GM19463 (cell line): ENCODE measurements at regions not wholly inside any gene's neighbourhood (a gene's known extent, or its start where the extent isn't known, plus 50 kb on each side); places are given as distances from the start of the nearest gene placed in this dataset.

Experiments
- ATAC-seq: cut with Tn5 transposase; IDR thresholded peaks from one replicate; pipeline ENCODE4 v1.9.1; 2021; ENCODE audit warnings: mild to moderate bottlenecking, moderate library complexity; ENCODE audit not compliant: unreplicated experiment

DNA sequence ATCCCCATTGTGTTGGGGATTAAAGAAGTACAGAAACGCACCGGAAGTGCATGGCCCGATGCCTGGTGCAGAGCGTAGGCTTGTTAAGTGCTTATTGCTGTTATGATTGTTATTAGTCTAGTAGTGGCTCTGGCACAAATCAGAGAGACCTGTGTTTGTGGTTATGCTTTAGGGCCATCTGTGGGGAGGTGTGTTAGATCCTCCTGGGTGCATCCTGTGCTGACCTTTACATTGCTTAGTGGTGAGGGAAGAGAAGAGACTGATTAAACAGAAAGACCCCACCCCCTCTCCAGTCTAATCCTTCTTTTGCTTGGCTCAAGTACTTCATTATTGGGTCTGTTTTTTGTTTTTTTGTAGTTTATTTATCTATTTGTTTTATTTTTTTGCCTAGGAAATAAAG is 112.7 kb upstream of the SPRY4 start:
- ATAC-seq = no peak

DNA sequence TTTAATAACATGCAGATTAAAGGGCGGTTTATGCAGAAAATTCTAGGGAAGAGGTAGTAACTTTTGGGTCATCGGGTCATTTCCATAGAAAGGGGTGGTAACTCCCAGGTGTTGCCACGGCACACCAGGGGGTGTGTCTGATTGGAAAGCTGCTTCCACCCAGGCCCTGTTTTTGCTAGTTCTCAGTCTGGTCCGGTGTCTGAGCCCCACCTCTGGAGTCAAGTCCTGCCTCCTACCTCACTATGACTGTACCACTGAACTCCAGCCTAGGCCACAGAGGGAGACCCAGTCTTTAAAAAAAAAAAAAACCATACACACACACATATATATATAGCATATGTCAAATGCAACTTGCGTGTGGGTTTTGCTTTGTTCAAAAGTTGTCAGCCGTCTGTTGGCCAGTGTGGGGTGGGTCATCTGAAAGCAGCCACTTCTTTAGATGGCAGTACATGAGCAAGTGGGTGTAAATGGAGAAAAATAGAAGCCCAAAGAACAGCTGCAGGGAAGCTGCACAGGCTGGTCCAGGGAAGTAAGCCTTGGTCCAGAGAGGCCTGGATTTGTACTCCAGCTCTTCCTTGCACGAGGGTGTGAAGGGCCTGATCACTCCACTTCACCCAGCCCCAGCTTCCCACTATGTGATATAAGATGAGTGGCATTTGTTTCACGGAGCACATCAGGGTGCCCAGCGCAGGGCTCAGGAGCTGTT is 110.7 kb upstream of the SPRY4 start:
- ATAC-seq = no peak

DNA sequence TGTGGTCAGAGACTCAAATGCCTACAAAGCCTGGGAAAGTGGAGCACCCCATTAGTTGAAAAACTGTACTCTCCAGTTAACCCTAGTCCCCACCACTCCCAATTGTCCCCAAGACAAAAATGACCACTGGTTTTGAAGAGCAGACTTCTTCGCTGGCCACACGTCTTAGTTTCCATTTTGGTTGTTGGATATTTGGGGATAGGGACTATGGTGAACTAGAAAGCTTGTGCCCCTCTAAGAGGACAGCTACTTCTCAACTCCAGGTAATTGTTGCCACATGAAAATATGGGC is 109.4 kb upstream of the SPRY4 start:
- ATAC-seq = no peak

DNA sequence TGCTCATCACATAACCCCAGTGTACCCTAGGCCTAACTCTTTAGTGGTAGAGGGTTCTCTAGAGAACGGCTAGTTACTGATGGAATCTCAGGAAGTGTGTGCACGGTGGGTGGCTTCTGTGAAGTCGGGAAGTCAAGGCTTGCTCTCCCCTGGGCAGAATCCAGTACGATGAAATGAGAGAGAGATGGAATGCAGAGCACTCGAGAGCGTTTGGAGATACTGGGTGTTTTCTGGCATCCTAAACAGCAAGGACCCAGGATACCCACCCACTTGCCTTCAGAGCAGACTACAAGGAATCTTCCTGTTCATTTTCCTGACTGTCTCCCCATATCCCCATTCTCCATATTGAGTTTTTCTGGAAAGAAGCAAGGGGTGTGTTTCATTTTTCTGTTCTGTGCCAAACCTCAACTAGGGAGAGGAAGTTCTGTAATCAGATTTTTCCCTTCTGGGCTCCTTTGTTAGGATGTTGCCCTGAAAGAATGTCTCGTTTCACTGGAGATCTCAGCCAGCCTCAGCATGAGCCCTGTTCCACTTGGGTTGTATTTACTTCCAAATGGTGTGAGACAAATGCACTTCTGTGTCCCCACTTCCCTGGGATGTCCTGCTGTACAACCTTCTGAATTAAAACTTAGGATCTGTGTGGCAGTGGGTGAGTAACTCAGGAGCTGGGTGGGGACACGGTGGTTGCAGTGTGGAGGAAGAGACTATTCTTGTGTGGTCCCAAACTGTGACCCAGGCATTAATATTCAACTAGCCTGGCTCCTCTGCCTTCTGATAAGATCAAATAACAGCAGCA is 108.9 kb upstream of the SPRY4 start:
- no peak for ATAC-seq

DNA sequence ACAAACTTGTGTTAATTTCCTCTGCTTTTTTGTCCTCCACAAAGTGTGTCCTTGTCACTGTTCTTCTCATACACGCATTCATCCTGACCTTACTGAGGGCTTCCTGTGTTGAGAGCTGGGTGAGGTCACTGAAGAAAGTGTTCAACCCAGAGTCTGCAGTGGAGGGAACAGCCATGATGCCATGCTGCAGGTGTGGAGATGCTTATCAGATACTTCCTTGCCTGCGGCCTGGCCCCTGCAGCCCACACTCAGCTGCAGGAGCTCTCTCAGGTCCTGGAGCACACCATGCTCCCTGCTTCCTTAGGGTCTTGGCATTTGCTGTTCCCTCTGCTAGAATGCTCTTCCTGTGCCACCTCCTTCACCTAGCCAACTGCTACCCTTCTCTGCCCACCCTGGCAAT is 108.1 kb upstream of the SPRY4 start:
- peak; percentile 36 for ATAC-seq

DNA sequence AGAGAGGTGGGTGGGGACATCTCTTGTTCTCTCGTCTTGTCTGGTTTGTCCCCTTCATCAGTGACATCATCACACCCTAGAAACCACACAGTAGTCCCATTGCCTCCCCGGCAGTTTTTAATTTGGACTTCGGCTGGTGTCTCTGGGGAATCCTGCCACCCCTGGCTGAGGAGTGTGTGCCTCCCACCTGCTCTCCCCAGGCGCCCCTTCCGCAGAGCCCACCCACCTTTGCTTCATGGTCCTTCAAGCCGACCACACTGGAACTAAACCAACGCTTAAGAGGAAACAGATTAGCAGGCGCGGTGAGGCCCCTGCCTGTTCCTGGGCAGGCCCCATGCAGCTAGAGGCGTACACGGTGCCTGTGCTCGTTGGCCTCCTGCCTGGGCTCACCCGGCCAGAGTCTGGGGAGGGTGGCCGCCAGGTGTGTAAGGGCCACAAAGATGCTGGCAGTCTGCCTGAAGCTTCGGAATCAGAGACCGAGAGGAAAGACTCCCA is 107.6 kb upstream of the SPRY4 start:
- peak; percentile 80 for ATAC-seq

DNA sequence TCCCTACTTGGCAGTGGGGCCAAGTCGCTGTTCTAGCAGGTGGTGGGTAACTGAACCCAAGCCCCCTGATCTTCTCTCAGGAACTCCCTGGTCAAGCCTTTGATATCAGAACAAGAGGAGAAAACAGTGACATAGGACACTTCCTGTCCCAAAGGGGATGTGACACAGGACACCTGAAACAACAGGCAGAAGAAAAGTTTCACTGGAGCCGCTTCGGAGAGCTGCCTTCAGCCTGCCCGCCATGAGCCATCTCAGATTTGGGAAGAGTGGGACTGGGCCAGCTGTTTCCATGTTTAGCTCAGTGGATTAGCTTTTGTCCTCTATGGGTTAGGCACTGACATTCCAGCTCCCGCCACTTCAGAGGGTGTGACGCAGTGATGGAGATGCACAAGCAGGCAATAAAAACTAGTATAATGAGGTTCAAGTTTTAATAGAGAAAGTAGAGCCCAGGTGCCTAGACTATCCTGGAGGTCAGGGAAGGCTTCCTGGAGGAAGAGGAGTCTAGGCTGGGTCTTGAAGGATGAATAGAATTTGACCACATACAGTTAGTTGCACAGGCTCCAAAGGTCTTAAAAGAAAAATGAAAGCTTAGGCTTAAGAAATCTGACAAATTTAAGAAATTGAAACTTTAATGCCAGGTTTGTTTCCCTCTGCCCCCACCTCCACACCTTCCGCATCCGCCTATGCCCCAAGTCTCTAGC is 104.1 kb upstream of the SPRY4 start:
- ATAC-seq = no peak

DNA sequence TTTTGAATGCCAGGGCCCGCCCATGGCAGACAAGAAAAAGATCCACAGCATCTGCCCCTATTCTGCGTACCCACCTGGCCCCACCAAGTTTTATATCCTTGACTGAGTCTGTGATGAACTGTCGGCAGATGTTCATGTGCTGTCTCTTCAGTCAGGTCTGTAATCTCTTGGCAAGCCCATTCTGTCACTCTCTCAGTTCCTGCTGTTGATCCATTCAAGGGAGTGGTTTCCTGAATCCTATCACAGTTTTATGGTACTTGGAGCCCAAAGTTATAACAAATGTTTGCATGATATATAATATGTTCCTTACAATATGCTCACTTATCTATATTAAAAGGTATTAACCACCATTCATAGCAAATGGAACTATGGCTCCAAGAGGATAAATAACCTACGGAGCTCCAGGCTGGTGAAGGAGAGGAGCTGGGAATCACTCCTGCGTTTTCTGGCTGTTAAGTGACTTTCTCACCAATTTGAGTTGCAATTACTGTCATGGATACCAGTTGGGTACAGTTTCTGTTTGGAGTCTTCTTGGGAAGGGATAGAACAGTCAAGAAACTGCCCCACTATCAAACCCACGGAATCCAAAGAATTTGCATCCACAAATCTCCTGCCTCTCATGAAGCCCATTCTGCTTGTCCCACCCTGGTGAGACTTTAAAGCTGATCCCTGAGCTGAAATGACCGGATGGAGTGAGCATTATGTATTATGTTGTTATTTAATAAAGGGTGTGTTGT is 103.4 kb upstream of the SPRY4 start:
- no peak for ATAC-seq

DNA sequence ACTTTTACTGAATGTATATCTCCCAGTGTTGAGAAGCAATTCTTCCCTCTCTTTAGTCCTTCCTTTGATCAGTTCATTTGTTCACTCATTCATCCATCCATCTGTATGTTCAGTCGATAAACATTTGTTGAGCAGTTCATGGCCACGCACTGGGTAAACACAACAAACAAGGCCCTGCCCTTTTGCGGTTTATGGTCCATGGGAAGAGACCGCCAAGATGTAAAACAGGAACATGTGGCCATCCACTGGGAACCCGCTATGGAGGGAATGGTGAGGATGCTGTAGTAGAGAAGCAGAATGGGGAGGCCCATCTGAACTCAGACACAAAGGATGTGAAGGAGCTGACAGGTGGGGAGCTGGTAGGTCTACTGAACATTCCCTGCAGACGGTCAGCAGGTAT is 102.7 kb upstream of the SPRY4 start:
- ATAC-seq = no peak

DNA sequence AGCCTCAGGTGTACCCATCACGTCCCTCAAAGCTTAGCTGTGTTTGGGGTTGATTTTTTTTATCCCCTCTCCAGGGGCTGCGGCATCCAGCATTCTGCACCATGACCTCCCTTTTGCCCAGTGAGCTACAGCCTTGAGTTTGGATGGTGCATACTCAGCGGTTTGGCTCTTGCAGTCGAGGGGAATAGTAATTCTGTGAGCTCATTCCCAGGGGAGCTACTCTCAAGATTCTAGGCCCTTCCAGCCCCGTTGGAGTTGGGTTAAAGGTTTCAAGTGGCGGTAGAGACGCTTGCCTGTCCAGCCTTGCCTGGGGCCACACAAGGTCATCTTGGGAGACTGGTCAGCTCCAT is 102.2 kb upstream of the SPRY4 start:
- ATAC-seq = no peak

DNA sequence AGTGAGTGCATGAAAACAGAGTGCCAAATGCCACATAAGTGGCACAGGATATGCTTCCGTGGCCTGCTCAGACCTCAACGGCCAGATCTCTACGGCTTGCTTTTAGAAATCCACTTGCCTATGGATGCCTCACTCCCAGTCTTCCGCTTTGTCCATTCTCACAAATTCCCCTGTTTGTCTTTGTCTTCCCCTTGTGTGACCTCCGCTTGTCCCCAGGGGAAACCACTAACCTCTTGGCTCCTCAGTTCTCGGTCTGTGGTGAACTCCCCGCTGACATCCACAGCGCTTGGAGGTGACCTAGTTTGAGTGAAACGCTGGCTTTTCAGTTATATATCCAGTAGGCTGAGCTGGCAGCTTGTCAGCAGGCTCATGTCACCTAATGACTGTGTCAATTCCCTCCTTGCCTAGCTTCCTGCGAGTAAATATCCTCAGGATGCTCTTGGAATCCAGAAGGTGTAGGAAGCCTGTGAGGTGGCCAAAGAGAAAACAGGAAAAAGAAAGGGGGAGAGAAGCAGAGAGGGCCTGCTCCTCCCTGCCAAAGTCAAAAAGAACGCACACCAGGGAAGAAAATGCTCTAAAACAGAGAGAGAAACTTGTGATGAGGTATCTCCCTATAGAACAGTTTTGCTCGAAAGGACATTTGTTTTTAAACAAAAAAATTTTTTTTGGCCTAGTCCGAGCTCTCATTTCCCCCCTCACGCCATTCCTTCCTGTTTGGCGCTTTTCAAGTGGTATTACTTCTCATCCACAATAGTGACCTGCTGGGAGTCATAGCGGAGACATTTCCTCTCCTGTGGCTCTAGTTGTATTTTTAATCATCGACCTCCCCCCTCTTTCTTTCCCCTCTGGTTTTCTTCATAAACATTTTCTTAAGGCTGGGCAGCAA is 101.6 kb upstream of the SPRY4 start:
- ATAC-seq = peak; percentile 81

DNA sequence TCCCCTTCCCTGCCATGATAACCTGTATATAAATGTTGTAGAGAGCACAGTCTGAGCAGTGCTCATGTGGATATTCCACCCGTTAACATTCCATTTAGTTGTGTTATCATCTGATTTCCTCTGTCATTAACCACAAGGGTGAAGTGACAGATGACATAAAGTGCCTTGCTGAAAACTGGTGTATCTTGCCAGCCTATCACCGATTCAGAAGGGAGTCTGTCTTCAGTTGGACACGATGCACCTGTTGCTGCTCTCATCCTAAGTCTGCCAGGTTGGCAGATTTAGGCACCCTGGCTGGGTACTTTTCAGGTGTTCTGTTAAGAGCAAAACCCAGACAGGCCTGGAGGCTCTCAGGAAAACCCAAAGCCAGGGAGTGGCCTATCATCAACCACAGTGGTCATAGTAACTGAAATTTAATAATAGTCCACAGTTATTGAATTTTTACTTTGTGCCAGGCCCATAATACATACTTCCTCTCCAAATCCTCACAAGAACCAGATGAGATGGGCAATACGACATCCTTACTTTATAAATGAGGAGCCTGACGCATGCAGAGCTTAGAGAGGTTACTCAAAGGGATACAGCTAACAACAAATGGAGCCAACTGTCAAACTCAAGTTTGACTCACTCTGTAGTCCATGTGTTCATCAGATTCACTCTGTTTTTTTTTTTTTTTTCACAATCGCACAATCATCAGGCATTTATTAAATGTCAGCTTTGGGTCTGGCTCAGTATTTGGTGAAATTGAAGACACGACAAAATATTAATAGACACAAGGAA is 100.7 kb upstream of the SPRY4 start:
- no peak for ATAC-seq

DNA sequence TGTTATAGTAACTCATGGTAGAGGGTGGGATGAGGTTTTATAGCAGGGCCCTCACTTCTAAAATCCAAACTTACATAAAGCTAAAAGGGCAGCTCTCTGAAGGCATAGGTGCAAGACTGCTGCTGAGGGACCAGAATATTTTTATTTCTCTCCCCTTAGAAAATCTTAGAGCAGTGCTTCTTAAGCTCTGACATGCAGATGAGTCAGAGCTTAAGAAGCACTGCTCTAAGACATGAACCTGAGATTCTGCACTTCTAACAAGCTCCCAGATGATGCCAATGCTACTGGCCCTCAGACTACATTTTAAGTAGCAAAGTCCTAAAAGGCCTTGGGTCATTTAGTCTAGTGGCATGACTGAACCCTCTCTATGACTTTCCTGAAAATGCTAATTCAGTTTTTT is 97.6 kb upstream of the SPRY4 start:
- no peak for ATAC-seq

DNA sequence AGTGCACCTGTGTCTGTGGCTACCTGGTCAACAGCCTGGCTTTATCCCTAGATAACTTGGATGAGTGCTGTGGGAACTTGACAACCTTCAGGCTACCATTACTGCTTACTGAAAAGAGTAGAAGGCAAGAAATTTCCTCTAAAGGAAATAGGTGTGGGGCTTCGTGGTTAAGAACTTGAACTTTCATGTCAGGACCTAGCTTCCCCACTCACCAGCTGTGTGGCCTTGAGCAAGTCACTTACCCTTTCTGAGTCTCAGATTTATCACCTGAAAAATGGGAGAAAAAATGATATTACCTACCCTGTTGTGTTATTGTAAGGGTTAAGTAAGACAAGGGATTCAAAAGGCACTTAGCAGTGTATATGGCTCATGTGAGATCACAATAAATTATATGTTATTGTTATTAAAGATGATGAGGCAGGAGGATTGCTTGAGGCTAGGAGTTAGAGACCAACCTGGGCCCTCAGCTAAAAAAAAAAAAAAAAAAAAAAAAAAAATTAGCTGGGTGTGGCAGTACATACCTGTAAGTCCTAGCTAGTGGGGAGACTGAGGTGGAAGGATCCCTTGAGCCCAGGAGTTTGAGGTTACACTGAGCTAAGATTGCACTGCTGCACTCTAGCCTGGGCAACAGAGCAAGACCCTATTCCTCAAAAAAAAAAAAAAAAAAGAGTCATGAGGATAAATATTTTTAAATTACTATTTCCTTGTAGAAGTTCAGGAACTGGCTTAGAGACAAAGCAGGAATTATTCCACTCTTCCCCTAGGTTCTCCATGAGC is 97.0 kb upstream of the SPRY4 start:
- ATAC-seq = no peak

DNA sequence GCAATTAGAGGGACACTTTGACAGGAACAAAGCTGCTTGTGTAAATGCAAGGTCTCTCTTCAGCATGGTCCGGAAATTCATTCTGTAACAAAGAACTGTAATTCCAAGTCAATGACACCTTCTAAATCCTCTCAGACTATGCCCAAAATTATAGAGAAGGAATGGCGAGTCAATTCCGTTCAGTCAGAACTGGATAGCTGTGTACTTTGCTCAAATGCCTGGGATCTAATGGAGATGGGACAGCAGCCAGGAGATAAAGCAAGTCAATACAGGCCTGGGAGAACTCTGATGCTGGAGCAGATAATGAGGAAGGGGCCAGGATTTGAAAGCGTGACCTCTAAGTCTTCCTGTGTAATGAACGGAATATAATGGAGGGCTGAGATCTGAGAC is 96.4 kb upstream of the SPRY4 start:
- ATAC-seq = no peak

DNA sequence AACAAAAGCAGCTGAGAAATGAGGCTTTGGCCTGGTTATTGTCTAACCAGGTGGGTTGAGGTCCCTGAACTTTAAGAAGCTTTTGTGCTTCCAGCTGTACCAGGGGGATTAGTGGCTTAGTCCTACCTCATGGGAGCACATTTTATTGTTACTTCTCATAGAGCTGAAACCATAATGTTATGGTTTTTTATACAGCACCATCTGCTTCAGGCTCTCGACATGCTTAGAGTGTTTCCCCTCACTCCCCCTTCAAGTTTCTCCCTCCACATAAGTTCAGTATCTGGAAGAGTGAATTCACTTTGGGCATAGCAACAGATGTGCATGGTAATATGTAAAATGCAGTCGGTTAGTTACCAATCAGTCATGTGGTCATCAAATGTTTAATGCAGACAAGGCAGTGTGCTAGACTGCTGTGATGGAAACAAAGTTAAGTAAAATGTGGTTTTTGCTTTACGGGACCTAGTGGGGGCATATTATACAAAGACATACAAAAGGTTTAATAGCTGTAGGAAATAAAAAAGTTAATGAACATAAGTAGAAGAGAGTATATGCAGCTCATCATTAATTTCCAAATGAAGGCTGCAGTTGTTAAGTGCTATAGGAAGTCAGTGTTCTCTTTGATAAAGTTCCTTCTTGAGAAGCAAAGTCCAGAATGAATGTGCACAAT is 95.9 kb upstream of the SPRY4 start:
- peak; percentile 30 for ATAC-seq

DNA sequence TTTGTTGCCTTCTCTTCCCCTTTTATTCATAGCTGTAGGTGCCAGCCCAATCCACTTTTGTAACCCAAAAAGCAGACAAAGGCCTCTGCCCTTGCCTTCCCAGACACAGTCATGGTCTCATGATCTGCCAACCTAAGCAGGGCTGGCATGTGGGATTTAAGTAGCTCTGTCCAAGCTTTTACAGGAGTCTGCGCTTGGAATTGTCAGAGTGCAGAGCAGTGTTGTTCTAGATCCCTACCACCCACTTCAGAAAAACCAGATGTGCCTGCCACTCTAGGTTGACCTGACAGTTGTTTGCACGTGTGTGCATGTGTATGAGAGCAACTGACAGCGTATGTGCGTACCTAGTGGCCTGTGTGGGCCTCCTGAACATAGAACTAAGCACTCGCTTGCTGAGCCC is 87.8 kb upstream of the SPRY4 start:
- ATAC-seq = no peak

DNA sequence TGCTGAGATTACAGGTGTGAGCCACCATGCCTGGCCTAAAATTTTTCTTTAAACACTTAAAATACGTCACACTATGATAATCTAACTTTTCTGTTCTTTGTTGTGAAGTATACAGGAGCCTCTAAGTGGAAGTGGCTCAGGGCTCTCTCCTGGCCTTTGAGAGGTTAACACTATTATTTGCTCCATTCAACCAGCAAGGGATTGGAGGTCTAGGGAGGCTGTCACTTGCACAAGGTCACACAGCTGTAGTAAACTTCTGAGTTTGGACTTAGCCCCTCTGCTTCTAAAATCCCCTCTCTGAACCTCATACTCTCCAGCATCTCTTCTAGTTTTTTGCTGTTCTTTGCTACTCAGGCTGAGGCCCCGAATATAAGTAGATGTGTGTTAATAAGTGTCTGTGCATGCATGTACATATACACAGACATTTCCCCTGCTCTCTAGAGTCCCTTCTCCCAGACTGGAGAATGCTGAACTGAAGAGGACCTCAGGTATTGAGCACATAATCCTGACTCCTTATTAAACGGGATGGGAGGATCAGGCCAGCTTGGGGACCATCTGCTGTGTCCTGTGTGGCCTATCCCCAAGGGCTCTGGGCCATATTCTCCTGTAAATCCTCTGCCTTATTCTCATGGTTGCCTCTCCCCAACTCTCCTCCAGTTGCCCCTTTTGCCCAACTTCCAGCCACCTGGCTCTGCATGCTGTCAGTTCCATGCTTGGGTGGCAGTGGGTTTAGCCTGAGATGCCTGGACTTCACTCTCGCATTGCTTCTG is 87.0 kb upstream of the SPRY4 start:
- no peak for ATAC-seq
